Transverse colon (tissue), 4 donors: ENCODE measurements at regions not wholly inside any gene's neighbourhood (a gene's known extent, or its start where the extent isn't known, plus 50 kb on each side); places are given as distances from the start of the nearest gene placed in this dataset.

Experiments used
- CTCF ChIP-seq, 5 experiments: fragments of 200-600 bp in 3 of 5; fragments of 450-650 bp in 2 of 5; sonication (generic) in 3 of 5; IDR thresholded peaks; 1 replicate in 2 of 5; 2 replicates in 3 of 5; pipeline ENCODE4 v1.5.1; 2016 to 2017; ENCODE audit warnings: antibody characterized with exemption in 5 of 5, inconsistent platforms in 3 of 5, mild to moderate bottlenecking in 2 of 5, moderate library complexity in 1 of 5
- POLR2A ChIP-seq: fragments of 450-650 bp; IDR thresholded peaks from one replicate; pipeline ENCODE4 v1.6.1; 2016; ENCODE audit warnings: antibody characterized with exemption, mild to moderate bottlenecking, moderate library complexity
- POLR2AphosphoS5 ChIP-seq, 3 donors: sonication (generic); formaldehyde crosslinking; IDR thresholded peaks; one replicate each; pipeline ENCODE4 v1.6.1; 2016; ENCODE audit warnings: antibody characterized with exemption in 3 of 3

GRCh38 chr13:33904431-33904830, 86.5 kb downstream of the RFC3 start:
- TF ChIP-seq POLR2A (no peak), CTCF (IDR thresholded peaks at IDR 0.05) (no peak), POLR2AphosphoS5 (IDR thresholded peaks at IDR 0.05) (no peak)
